ENCODE measurements at regions not wholly inside any gene's neighbourhood (a gene's known extent, or its start where the extent isn't known, plus 50 kb on each side); places are given as distances from the start of the nearest gene placed in this dataset.

- Histone ChIP-seq H3K27ac (no peak overlapping the region), H3K36me3 (ENCODE audit: insufficient read depth in 1 of 2, low read depth in 1 of 2) (no peaks in the 10 kb centered on the region), H3K27me3 (ENCODE audit: insufficient read depth in 3 of 3, low read length in 2 of 3) (no peaks in the 10 kb centered on the region), H3K4me3 (no peak overlapping the region), H3K9me3 (peaks cover 8% of the 10 kb centered on the region), H3K4me1 (no peaks in the 10 kb centered on the region)
- DNase-seq (no peak), ATAC-seq (no peak)
- TF ChIP-seq CTCF (IDR thresholded peaks at IDR 0.05), result no peak
- WGBS, 3 donors, result 77 to 81% (median 81%) methylated on average over 3 of the region's 3 CpGs
- intact Hi-C loops (cut with DNase I), result no loop called here
Observed at GRCh38 chr4:126742048-126742447, 890.7 kb upstream of the INTU start.

GRCh38 chr4:126742885-126743284, 889.9 kb upstream of the INTU start:
- Histone ChIP-seq H3K36me3 (ENCODE audit: insufficient read depth in 1 of 2, low read depth in 1 of 2) (no peaks in the 10 kb centered on the region), H3K27ac (no peak overlapping the region), H3K9me3 (peaks cover 8% of the 10 kb centered on the region), H3K4me3 (no peak overlapping the region), H3K4me1 (no peaks in the 10 kb centered on the region), H3K27me3 (ENCODE audit: insufficient read depth in 3 of 3, low read length in 2 of 3) (no peaks in the 10 kb centered on the region)
- intact Hi-C loops (cut with DNase I), result no loop called here
- no peak for ATAC-seq
- no peak for TF ChIP-seq CTCF (IDR thresholded peaks at IDR 0.05)
- WGBS, 3 donors, result 89 to 98% (median 94%) methylated on average over 1 of the region's 1 CpG
- no peak for DNase-seq

- intact Hi-C loops (cut with DNase I), result no loop called here
- H3K36me3 ChIP-seq (ENCODE audit: insufficient read depth in 1 of 2, low read depth in 1 of 2), result no peaks in the 10 kb centered on the region
- no peak for DNase-seq
- peaks cover 8% of the 10 kb centered on the region for H3K9me3 ChIP-seq
- no peaks in the 10 kb centered on the region for H3K27me3 ChIP-seq (ENCODE audit: insufficient read depth in 3 of 3, low read length in 2 of 3)
- no peak for ATAC-seq
- H3K27ac ChIP-seq, result no peak overlapping the region
- 64 to 95% (median 80%) methylated on average over 3 of the region's 3 CpGs for WGBS, 3 donors
- TF ChIP-seq CTCF (IDR thresholded peaks at IDR 0.05), result no peak
- no peak overlapping the region for H3K4me3 ChIP-seq
- no peaks in the 10 kb centered on the region for H3K4me1 ChIP-seq
Observed at GRCh38 chr4:126748736-126749135, 884.0 kb upstream of the INTU start.

- no peak for TF ChIP-seq CTCF (IDR thresholded peaks at IDR 0.05)
- H3K27ac ChIP-seq, result no peak overlapping the region
- WGBS, 3 donors, result 50 to 65% (median 63%) methylated on average over 2 of the region's 2 CpGs
Observed at GRCh38 chr4:126750723-126751122, 882.0 kb upstream of the INTU start.

GRCh38 chr4:126752126-126752525, 880.6 kb upstream of the INTU start:
- Histone ChIP-seq H3K27ac (no peak overlapping the region), H3K27me3 (ENCODE audit: insufficient read depth in 3 of 3, low read length in 2 of 3) (no peaks in the 10 kb centered on the region)
- 75 to 84% (median 80%) methylated on average over 5 of the region's 5 CpGs for WGBS, 3 donors

More at GRCh38 chr4:126750723-126751122, 882.0 kb upstream of the INTU start:
- Histone ChIP-seq H3K27me3 (ENCODE audit: insufficient read depth in 3 of 3, low read length in 2 of 3) (no peaks in the 10 kb centered on the region), H3K4me3 (no peak overlapping the region), H3K36me3 (ENCODE audit: insufficient read depth in 1 of 2, low read depth in 1 of 2) (no peaks in the 10 kb centered on the region), H3K4me1 (no peaks in the 10 kb centered on the region), H3K9me3 (no peaks in the 10 kb centered on the region)
- DNase-seq, result no peak
- ATAC-seq, result no peak
- intact Hi-C loops (cut with DNase I), result no loop called here

More at GRCh38 chr4:126752126-126752525, 880.6 kb upstream of the INTU start:
- DNase-seq, result no peak
- no peak overlapping the region for H3K4me3 ChIP-seq
- no peaks in the 10 kb centered on the region for H3K4me1 ChIP-seq
- intact Hi-C loops (cut with DNase I), result no loop called here
- no peak for ATAC-seq
- H3K36me3 ChIP-seq (ENCODE audit: insufficient read depth in 1 of 2, low read depth in 1 of 2), result no peaks in the 10 kb centered on the region
- no peaks in the 10 kb centered on the region for H3K9me3 ChIP-seq
- TF ChIP-seq CTCF (IDR thresholded peaks at IDR 0.05), result no peak

Data from psoas muscle (tissue), 7 donors.